ENCODE measurements at regions not wholly inside any gene's neighbourhood (a gene's known extent, or its start where the extent isn't known, plus 50 kb on each side); places are given as distances from the start of the nearest gene placed in this dataset.

- no peak for TF ChIP-seq CTCF (IDR thresholded peaks at IDR 0.05)
- ChIA-PET POLR2A (interaction anchor here (0.9 kb wide), 1 partner anchor 8 kb away, joined by 3 read pairs; no protein-coding TSS in a partner anchor), CTCF (no interaction called here)
- Mint-ChIP-seq H3K9me3 (no peaks in the 10 kb centered on the region), H3K36me3 (ENCODE audit: low read depth) (no peaks in the 10 kb centered on the region), H3K4me3 (no peak overlapping the region), H3K27ac (no peak overlapping the region), H3K27me3 (peaks cover 4% of the 10 kb centered on the region), H3K4me1 (ENCODE audit: low read depth) (no peaks in the 10 kb centered on the region)
- no peak for ATAC-seq
- intact Hi-C loops (cut with micrococcal nuclease), result no loop called here
- DNase-seq, result no peak
Observed at GRCh38 chr5:77832938-77833337, 56.8 kb upstream of the TBCA start.

GRCh38 chr5:77832166-77832770 is 56.1 kb upstream of the TBCA start:
- intact Hi-C loops (cut with micrococcal nuclease), result no loop called here
- DNase-seq (no peak), ATAC-seq (no peak)
- ChIA-PET CTCF (no interaction called here), POLR2A (interaction anchor here (0.9 kb wide), 1 partner anchor 7 kb away, joined by 3 read pairs; no protein-coding TSS in a partner anchor)
- H3K36me3 Mint-ChIP-seq (ENCODE audit: low read depth), result no peaks in the 10 kb centered on the region
- H3K4me3 Mint-ChIP-seq, result no peak overlapping the region
- TF ChIP-seq CTCF (IDR thresholded peaks at IDR 0.05), result no peak
- H3K9me3 Mint-ChIP-seq, result no peaks in the 10 kb centered on the region
- H3K27me3 Mint-ChIP-seq, result peaks cover 6% of the 10 kb centered on the region
- H3K4me1 Mint-ChIP-seq (ENCODE audit: low read depth), result no peaks in the 10 kb centered on the region
- H3K27ac Mint-ChIP-seq, result no peak overlapping the region

- intact Hi-C loops (cut with micrococcal nuclease), result no loop called here
- H3K4me3 Mint-ChIP-seq, result no peak overlapping the region
- no peak for DNase-seq
- peaks cover 13% of the 10 kb centered on the region for H3K27me3 Mint-ChIP-seq
- no peak for TF ChIP-seq CTCF (IDR thresholded peaks at IDR 0.05)
- H3K36me3 Mint-ChIP-seq (ENCODE audit: low read depth), result no peaks in the 10 kb centered on the region
- CTCF ChIA-PET, result no interaction called here
- ATAC-seq, result no peak
- no peaks in the 10 kb centered on the region for H3K9me3 Mint-ChIP-seq
- no peak overlapping the region for H3K27ac Mint-ChIP-seq
- no peaks in the 10 kb centered on the region for H3K4me1 Mint-ChIP-seq (ENCODE audit: low read depth)
- POLR2A ChIA-PET, result no interaction called here
Observed at GRCh38 chr5:77828445-77828844, 52.3 kb upstream of the TBCA start.

Data from activated CD8-positive, alpha-beta T cell treated with anti-CD3 and anti-CD28 coated beads for 36 hours (primary cell).